ENCODE measurements at regions not wholly inside any gene's neighbourhood (a gene's known extent, or its start where the extent isn't known, plus 50 kb on each side); places are given as distances from the start of the nearest gene placed in this dataset.
A peak's percentile ranks its signal among the peaks of the same experiment; 100 is the strongest.

DNA sequence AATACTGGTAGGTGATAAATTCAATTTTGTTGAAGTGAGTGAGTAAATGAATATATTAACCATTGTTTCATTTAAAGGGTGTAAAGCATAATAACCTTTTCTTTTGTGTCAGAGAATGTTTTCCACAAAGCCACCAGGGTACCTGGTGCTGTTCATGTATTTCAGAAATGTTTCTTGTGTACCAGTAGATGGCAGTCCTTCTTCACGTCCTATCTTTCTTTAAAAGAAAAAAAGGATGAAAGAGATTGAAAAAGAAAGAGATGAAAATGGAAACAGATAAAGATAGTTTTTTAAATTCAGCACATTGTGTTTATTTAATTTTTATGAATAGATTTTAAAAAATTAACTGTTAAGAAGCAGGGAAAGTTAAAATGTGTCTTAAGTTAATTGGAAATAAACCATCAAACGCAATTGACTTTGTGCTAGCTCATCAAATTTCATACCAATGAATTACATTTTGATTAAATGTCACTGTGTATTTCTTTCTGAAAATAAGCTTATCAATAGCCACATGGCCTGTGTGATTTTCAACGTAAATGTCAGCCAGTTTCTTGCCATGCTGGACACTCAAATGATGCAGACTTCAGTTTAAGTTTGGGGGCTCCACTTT lies 65.5 kb upstream of the CHORDC1 start:
- TF ChIP-seq, protein P1, sequence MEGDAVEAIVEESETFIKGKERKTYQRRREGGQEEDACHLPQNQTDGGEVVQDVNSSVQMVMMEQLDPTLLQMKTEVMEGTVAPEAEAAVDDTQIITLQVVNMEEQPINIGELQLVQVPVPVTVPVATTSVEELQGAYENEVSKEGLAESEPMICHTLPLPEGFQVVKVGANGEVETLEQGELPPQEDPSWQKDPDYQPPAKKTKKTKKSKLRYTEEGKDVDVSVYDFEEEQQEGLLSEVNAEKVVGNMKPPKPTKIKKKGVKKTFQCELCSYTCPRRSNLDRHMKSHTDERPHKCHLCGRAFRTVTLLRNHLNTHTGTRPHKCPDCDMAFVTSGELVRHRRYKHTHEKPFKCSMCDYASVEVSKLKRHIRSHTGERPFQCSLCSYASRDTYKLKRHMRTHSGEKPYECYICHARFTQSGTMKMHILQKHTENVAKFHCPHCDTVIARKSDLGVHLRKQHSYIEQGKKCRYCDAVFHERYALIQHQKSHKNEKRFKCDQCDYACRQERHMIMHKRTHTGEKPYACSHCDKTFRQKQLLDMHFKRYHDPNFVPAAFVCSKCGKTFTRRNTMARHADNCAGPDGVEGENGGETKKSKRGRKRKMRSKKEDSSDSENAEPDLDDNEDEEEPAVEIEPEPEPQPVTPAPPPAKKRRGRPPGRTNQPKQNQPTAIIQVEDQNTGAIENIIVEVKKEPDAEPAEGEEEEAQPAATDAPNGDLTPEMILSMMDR (IDR thresholded peaks at IDR 0.05): peak; percentile 76; the same call in 1 of the 2 replicates
- no peak for TF ChIP-seq POLR2AphosphoS5 (IDR thresholded peaks at IDR 0.05; ENCODE audit: low read depth, low read length)
